HPDE6-E6E7 (cell line): ENCODE measurements at regions not wholly inside any gene's neighbourhood (a gene's known extent, or its start where the extent isn't known, plus 50 kb on each side); places are given as distances from the start of the nearest gene placed in this dataset.

Source experiments
- DNase-seq: peaks from one replicate; pipeline ENCODE4 v3.0.0; 2011; ENCODE audit warnings: missing footprints; ENCODE audit errors: extremely low spot score

GRCh38 chr3:88573472-88573871, 423.7 kb downstream of the C3orf38 start:
- peak; percentile 20 for DNase-seq

GRCh38 chr3:88574146-88574545, 424.4 kb downstream of the C3orf38 start:
- no peak for DNase-seq

- no peak for DNase-seq
These were observed 434.7 kb downstream of the C3orf38 start for GRCh38 chr3:88584451-88584850.

GRCh38 chr3:88586121-88586640, 436.4 kb downstream of the C3orf38 start:
- DNase-seq = no peak

GRCh38 chr3:88589138-88589537, 439.4 kb downstream of the C3orf38 start:
- DNase-seq = no peak

- DNase-seq = no peak
These were observed 445.3 kb downstream of the C3orf38 start for GRCh38 chr3:88595026-88595425.

- no peak for DNase-seq
These were observed 446.7 kb downstream of the C3orf38 start for GRCh38 chr3:88596451-88596850.

GRCh38 chr3:88610820-88611219, 461.1 kb downstream of the C3orf38 start:
- DNase-seq = no peak

GRCh38 chr3:88611826-88612326, 462.1 kb downstream of the C3orf38 start:
- DNase-seq = no peak

GRCh38 chr3:88616413-88616812, 466.7 kb downstream of the C3orf38 start:
- DNase-seq = no peak

- no peak for DNase-seq
These were observed 467.5 kb downstream of the C3orf38 start for GRCh38 chr3:88617283-88617682.

- DNase-seq = no peak
These were observed 468.4 kb downstream of the C3orf38 start for GRCh38 chr3:88618021-88618645.

- DNase-seq = no peak
These were observed 471.8 kb downstream of the C3orf38 start for GRCh38 chr3:88621586-88621985.

GRCh38 chr3:88623709-88624108, 473.9 kb downstream of the C3orf38 start:
- no peak for DNase-seq

GRCh38 chr3:88626456-88627120, 476.8 kb downstream of the C3orf38 start:
- DNase-seq = no peak

- no peak for DNase-seq
These were observed 478.5 kb upstream of the EPHA3 start for GRCh38 chr3:88628901-88629300.

- DNase-seq = no peak
These were observed 475.2 kb upstream of the EPHA3 start for GRCh38 chr3:88632226-88632625.

GRCh38 chr3:88640581-88640980, 466.8 kb upstream of the EPHA3 start:
- DNase-seq = no peak

GRCh38 chr3:88641033-88641604, 466.3 kb upstream of the EPHA3 start:
- no peak for DNase-seq

- no peak for DNase-seq
These were observed 450.0 kb upstream of the EPHA3 start for GRCh38 chr3:88657459-88657858.

- DNase-seq = no peak
These were observed 446.0 kb upstream of the EPHA3 start for GRCh38 chr3:88661433-88661824.

GRCh38 chr3:88668180-88668579, 439.2 kb upstream of the EPHA3 start:
- no peak for DNase-seq

- DNase-seq = no peak
These were observed 435.8 kb upstream of the EPHA3 start for GRCh38 chr3:88671573-88671972.
